IPS-18a (cell line): ENCODE measurements at regions not wholly inside any gene's neighbourhood (a gene's known extent, or its start where the extent isn't known, plus 50 kb on each side); places are given as distances from the start of the nearest gene placed in this dataset.

ENCODE experiments used
- H3K27ac ChIP-seq: one replicate; pipeline ENCODE4 v1.5.1; 2013; ENCODE audit warnings: low read length
- H3K27me3 ChIP-seq: one replicate; pipeline ENCODE4 v1.6.1; 2013; ENCODE audit warnings: mild to moderate bottlenecking, low read length; ENCODE audit not compliant: control insufficient read depth, insufficient read depth
- H3K36me3 ChIP-seq: one replicate; pipeline ENCODE4 v1.6.1; 2013; ENCODE audit warnings: low read depth, low read length; ENCODE audit not compliant: control insufficient read depth
- H3K4me1 ChIP-seq: one replicate; pipeline ENCODE4 v1.6.1; 2013; ENCODE audit warnings: low read depth, low read length; ENCODE audit not compliant: control insufficient read depth
- H3K4me3 ChIP-seq: one replicate; pipeline ENCODE4 v1.5.1; 2013; ENCODE audit warnings: low read length
- H3K9ac ChIP-seq: one replicate; pipeline ENCODE4 v1.6.1; 2013; ENCODE audit warnings: mild to moderate bottlenecking, low read length, moderate library complexity
- H3K9me3 ChIP-seq: one replicate; pipeline ENCODE4 v1.6.1; 2013; ENCODE audit warnings: low read depth, low read length; ENCODE audit not compliant: control insufficient read depth

DNA sequence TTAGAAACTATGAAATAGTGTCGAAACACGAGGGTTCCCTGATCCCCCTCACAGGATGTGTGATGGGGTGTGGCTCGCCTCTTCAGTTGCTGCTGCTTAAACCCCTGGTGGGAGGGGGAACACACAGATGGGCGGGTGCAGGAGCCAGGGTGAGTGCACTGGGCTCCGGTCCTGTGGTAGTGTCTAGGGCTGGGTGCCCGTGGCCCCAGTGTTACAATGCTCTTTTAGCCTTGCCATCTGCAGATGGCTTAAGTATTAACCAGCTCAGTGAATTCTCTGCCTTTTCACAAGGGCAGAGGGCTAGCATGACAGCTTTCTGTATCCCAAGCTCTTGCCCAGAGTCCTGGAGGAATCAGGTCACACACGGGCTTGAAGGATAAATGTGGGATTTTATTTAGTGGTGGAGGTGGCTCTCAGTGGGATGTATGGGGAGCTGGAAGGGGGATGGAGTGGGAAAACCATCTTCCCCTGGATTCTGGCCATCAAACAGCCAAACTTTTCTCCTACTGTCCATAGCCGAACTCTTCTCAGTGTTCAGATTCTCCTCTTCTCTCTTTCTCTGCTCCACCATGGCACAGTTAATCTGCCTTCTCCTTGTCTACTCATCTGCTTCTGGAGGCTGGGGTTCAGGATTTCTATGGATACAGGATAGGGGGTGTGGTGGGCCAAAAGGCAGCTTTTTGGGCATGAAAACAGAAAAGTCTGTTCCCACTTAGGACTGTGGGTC is 659.0 kb downstream of the EPM2A start:
- H3K4me3 ChIP-seq, result no peak overlapping the region
- H3K27ac ChIP-seq, result no peak overlapping the region
- H3K4me1 ChIP-seq, result no peaks in the 10 kb centered on the region
- H3K36me3 ChIP-seq, result no peaks in the 10 kb centered on the region
- no peak overlapping the region for H3K9ac ChIP-seq
- H3K9me3 ChIP-seq, result no peaks in the 10 kb centered on the region
- no peaks in the 10 kb centered on the region for H3K27me3 ChIP-seq

DNA sequence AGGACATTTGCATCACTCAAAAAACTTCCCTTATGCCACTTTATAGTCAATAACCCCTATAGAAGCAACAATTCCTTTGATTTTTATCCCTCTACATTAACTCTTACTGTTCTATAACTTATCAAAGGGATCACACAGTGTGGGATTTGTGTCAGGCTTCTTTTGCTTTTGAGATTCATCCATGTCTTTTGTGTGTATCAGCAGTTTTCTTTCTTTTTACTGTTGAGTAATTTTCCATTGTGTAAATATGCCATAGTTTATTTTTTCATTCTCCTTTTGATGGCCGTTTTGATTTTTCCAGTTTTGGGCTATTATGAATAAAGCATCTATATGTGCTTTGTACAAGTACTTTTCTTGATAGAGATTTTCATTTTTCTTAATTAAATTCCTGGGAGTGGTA is 657.9 kb downstream of the EPM2A start:
- no peak overlapping the region for H3K4me3 ChIP-seq
- no peaks in the 10 kb centered on the region for H3K4me1 ChIP-seq
- no peaks in the 10 kb centered on the region for H3K36me3 ChIP-seq
- no peaks in the 10 kb centered on the region for H3K27me3 ChIP-seq
- no peak overlapping the region for H3K9ac ChIP-seq
- no peak overlapping the region for H3K27ac ChIP-seq
- H3K9me3 ChIP-seq, result no peaks in the 10 kb centered on the region

DNA sequence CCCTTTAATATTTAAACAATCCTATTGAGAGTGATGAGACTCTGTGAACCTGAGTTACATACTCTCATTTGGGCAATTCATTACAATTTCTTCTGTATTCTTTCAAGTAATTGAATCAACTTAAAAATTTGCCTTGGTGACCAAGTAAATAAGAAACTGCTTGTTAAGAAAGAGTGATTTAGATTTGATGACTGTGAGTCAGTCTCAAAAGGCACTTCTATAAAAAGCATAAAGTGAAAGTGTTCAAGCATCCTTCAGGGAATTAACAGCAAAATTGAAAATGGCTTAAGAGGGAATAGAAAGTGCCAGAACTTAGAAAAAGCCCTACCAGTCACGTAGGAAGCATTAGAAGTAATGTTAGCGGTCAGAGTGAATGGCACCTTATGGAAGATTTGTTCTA is 654.7 kb downstream of the EPM2A start:
- Histone ChIP-seq H3K4me3 (no peak overlapping the region), H3K27me3 (no peaks in the 10 kb centered on the region), H3K9me3 (no peaks in the 10 kb centered on the region), H3K36me3 (no peaks in the 10 kb centered on the region), H3K9ac (no peak overlapping the region), H3K27ac (no peak overlapping the region), H3K4me1 (no peaks in the 10 kb centered on the region)

DNA sequence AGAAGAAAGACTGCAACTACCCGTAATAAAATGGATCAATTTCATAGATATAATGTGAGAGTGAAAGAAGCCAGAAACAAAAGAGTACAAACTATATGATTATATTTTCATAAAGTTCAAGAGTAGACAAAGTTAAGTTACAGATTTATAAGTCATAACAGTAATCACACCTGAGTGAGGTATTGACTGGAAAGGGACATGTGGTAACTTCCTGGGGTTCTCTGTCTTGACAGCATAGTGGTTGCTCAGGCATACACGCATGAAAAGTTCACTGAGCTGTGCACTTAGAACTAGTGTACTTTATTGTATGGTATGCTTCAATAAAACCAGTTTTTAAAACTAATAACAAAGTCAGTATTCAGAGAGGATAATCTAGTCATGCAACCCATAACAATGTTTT is 653.6 kb downstream of the EPM2A start:
- peaks cover 4% of the 10 kb centered on the region for H3K4me1 ChIP-seq
- H3K27me3 ChIP-seq, result no peaks in the 10 kb centered on the region

DNA sequence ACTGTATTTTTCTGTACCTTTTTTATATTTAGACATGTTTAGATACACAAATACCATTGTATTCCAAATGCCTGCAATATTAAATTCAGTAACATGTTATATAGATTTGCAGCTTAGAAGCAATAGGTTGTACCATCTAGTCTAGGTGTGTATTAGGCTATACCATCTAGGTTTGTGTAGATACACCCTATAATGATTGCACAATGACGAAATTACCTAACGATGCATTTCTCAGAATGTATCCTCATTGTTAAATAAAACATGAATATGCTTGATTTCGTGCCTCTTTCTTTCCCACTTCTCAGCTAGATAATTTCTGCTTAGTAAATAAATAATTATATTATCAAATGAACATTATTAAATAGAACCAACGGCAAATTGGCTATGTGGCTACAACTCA is 653.0 kb downstream of the EPM2A start:
- Histone ChIP-seq H3K4me1 (peaks cover 4% of the 10 kb centered on the region), H3K27me3 (no peaks in the 10 kb centered on the region), H3K27ac (no peak overlapping the region), H3K4me3 (no peak overlapping the region), H3K9me3 (no peaks in the 10 kb centered on the region), H3K9ac (no peak overlapping the region), H3K36me3 (no peaks in the 10 kb centered on the region)

More for the DNA sequence above, 653.6 kb downstream of the EPM2A start:
- no peak overlapping the region for H3K9ac ChIP-seq
- no peak overlapping the region for H3K4me3 ChIP-seq
- H3K9me3 ChIP-seq, result no peaks in the 10 kb centered on the region
- no peak overlapping the region for H3K27ac ChIP-seq
- no peaks in the 10 kb centered on the region for H3K36me3 ChIP-seq

DNA sequence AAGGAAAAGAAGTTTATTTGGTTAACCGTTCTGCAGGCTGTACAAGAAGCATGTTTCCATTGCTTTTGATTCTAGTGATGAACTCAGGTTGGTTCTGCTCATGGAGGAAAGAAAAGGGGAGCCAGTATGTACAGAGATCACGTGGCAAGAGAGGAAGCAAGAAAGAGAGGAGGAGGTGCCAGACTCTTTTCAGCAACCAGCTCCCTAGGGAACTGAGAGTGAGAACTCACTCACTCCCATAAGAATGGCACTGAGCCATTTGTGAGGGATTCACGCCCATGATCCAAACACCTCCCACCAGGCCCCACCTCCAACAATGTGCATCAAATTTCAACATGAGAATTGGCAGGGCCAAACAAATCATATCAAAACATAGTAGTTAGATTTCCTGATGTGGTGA is 649.1 kb downstream of the EPM2A start:
- Histone ChIP-seq H3K27me3 (no peaks in the 10 kb centered on the region), H3K9me3 (no peaks in the 10 kb centered on the region), H3K27ac (no peak overlapping the region), H3K4me1 (peaks cover 4% of the 10 kb centered on the region), H3K9ac (no peak overlapping the region), H3K4me3 (no peak overlapping the region), H3K36me3 (no peaks in the 10 kb centered on the region)

DNA sequence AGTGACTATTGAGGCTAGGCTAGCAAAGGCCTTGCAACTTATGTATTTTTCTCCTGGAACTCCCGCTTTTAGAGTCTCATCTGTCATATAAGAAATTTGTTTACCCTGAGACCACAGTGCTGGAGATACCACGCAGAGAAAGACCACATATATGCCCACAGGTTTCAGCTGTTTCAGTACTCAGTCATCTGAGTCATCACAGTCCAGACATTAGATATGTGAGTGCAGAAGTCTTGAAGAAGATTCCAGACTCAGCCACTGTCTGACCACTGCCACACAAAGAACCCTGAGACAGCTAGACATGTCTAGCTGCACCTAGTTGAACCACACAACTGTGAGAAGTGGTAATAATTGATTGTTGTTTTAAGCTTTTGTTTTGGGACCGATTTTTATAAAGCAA is 648.3 kb downstream of the EPM2A start:
- Histone ChIP-seq H3K4me3 (no peak overlapping the region), H3K4me1 (peaks cover 4% of the 10 kb centered on the region), H3K27me3 (no peaks in the 10 kb centered on the region), H3K36me3 (no peaks in the 10 kb centered on the region), H3K27ac (no peak overlapping the region), H3K9me3 (no peaks in the 10 kb centered on the region), H3K9ac (no peak overlapping the region)

DNA sequence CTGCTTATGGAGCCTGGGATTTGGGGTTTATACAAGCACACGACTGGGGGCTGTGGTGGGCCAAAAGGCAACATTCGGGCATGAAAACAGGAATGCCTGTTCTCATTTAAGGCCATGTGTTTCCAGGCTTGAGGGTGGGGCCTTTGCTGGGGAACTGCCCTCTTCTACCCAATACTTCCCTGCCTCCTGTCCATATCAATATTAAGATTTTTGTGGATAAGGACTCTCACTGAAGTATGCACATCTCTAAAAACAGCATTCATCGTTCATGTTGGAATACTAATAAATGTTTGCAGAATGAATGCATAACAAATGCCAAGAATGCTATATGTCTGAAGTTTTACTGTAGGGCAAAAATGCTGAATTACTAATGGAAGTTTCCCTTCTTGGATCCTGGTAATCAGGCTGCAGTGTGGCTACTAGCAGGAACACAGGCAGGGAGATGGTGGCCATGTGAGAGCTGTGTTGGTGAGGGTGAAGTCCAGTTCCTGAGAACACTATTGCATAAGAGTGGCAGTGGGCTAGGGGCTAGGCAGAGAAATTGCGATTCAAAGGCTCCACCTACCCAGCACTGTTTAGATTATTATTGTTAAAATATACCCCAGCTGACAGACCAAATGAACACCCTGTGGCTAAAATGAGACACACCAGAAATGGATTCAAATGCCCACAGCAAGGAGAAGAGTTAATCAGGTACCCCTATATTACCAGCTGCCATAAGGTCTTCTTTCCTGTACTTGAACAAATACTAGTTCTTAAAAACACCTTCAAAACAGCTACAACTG is 644.3 kb downstream of the EPM2A start:
- Histone ChIP-seq H3K27ac (no peak overlapping the region), H3K27me3 (no peaks in the 10 kb centered on the region), H3K4me1 (peaks cover 2% of the 10 kb centered on the region)

DNA sequence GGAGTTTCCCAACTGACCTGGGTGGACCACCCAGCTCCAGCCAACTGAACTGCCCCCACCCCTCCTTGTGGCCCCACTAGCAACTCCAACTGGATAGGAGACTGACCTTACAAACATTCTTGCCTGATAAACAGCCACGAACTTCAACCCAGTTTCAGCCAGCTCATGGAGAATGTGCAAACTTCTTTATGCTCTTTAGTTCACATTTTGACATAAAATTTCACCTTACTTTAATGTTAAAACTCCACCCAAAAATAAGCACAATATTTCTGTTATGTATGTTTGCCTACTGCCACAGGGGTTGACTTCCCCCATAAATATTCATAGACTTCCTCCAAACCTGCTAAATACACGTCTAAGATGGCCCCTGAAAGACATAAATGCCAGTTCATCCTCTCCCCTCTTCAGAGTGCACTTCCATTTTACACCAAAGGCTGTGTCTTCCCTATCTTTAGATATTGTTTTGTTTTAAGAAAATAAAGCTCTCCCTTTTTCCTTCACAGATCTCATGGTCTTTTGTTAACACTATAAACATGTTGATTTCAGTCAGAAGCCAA is 643.7 kb downstream of the EPM2A start:
- Histone ChIP-seq H3K4me3 (no peak overlapping the region), H3K27ac (no peak overlapping the region), H3K9ac (no peak overlapping the region), H3K9me3 (no peaks in the 10 kb centered on the region), H3K36me3 (no peaks in the 10 kb centered on the region), H3K27me3 (no peaks in the 10 kb centered on the region), H3K4me1 (no peaks in the 10 kb centered on the region)

More for the DNA sequence above, 644.3 kb downstream of the EPM2A start:
- no peaks in the 10 kb centered on the region for H3K9me3 ChIP-seq
- H3K4me3 ChIP-seq, result no peak overlapping the region
- H3K9ac ChIP-seq, result no peak overlapping the region
- H3K36me3 ChIP-seq, result no peaks in the 10 kb centered on the region

DNA sequence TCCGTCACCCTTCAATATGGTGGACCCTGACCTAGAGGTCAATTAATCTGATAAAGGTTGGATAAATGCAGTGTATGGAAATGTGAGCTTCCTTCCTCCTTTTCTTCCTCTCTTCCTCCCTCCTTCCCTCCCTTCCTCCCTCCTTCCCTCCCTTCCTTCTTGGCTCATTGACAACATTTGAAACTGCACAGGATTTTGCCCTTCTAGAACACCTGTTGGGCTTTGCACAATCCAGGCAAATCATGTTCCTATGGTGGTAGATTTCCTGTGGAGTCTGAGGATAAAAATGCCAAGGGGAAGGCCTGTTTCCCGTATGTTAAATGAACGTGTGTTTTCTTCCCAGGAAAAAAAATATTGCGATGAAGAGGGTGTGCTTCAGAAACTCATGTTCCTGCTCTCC is 642.8 kb downstream of the EPM2A start:
- H3K36me3 ChIP-seq, result no peaks in the 10 kb centered on the region
- no peak overlapping the region for H3K9ac ChIP-seq
- no peaks in the 10 kb centered on the region for H3K4me1 ChIP-seq

DNA sequence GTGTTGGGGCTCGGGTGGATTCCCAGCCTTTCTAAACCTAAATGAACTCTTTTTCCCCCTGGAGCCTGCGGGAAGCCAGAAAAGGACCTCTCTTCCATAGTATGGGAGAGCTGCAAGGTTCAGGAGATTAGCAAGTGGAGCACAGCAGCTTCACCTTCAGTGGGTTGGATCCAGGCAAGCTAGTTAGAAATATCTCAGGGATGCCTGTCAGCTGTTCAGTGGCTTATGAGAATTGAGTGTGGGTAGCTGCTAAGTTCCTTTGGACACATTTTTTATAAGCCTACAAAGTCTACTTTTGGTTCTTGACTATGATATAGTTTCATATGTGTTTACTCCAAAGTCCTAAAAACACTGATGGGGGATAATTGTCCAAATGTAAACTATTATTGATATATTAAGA is 642.1 kb downstream of the EPM2A start:
- Histone ChIP-seq H3K4me3 (no peak overlapping the region), H3K4me1 (no peaks in the 10 kb centered on the region), H3K9me3 (no peaks in the 10 kb centered on the region), H3K27ac (no peak overlapping the region), H3K36me3 (no peaks in the 10 kb centered on the region), H3K27me3 (no peaks in the 10 kb centered on the region), H3K9ac (no peak overlapping the region)

More for the DNA sequence above, 642.8 kb downstream of the EPM2A start:
- Histone ChIP-seq H3K27ac (no peak overlapping the region), H3K9me3 (no peaks in the 10 kb centered on the region), H3K4me3 (no peak overlapping the region), H3K27me3 (no peaks in the 10 kb centered on the region)
